ENCODE measurements at regions not wholly inside any gene's neighbourhood (a gene's known extent, or its start where the extent isn't known, plus 50 kb on each side); places are given as distances from the start of the nearest gene placed in this dataset.
"Not testable (repeated sequence)": the region's sequence is repeated elsewhere in the genome, so short reads cannot be mapped to it uniquely, and the experiment has no call there.

DNA sequence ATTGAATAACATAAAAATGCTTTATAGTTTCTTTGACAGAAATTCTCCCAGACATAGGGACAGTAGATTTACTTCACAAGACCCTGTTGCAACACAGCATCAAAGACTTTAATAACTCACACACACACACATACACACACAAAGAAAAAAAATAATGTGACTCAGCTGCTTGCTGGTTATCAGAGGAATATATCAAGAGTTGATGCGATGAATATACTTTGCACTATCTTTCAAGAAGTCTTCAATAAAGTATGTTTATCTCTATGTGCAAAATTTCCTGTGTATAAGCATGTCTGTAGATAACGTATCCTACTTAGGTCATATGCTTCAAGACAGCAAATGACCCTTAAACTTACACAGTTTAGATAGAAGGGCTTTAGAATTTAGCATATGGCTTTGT lies 243.1 kb downstream of the ARL4A start:
- Histone ChIP-seq H3K27me3 (replicated peaks in 1 of 2; ENCODE audit: control insufficient read depth in 2 of 2, insufficient read depth in 2 of 2, low read length in 1 of 2) (no peaks in the 10 kb centered on the region), H3K4me3 (no peak overlapping the region), H3K4me2 (ENCODE audit: control insufficient read depth, insufficient read depth) (no peak overlapping the region), H4K20me1 (ENCODE audit: control insufficient read depth, insufficient read depth) (no peaks in the 10 kb centered on the region), H3K36me3 (ENCODE audit: control insufficient read depth in 2 of 2, insufficient read depth in 2 of 2, low read length in 1 of 2) (no peaks in the 10 kb centered on the region), H3K79me2 (ENCODE audit: control insufficient read depth, insufficient read depth, low read length) (no peaks in the 10 kb centered on the region), H3K4me1 (ENCODE audit: control insufficient read depth, insufficient read depth, low read length) (no peaks in the 10 kb centered on the region), H3K27ac (ENCODE audit: control insufficient read depth, insufficient read depth) (no peak overlapping the region), H2AFZ (ENCODE audit: control insufficient read depth, low read depth, low read length) (no peak overlapping the region), H3K9ac (ENCODE audit: control insufficient read depth, insufficient read depth, low read length) (no peak overlapping the region), H3K9me3 (replicated peaks; ENCODE audit: control insufficient read depth, insufficient read depth, low read length) (no peaks in the 10 kb centered on the region)
- SMC1A ChIA-PET (ENCODE audit: uncharacterized antibody, unreplicated experiment), result no interaction called here
- POLR2A ChIA-PET, result no interaction called here
- no peak for FAIRE-seq
- WGBS (ENCODE audit: insufficient coverage, insufficient replicate concordance, low lambda C conversion rate, missing lambda C conversion rate), result 21% methylated on average over 2 of the region's 2 CpGs
- RAD21 ChIA-PET (ENCODE audit: unreplicated experiment), result no interaction called here
- in situ Hi-C loops (cut with MboI) (no loop called here), intact Hi-C loops (cut with micrococcal nuclease; ENCODE audit: unreplicated experiment) (no loop called here)
- BruUV-seq (replicated peaks), result no TSS peak
- no peak for DNase-seq (ENCODE audit: low read depth, low spot score)
- TF ChIP-seq TCF7 (IDR thresholded peaks at IDR 0.05; ENCODE audit: borderline replicate concordance) (no peak), NR2C2 (IDR thresholded peaks at IDR 0.05; ENCODE audit: borderline replicate concordance, control insufficient read depth, insufficient read length, low read depth) (no peak), POLR2AphosphoS2 (IDR thresholded peaks at IDR 0.05; ENCODE audit: low read depth, low read length) (no peak), STAT1 (conservative IDR thresholded peaks at IDR 0.05) (no peak), RAD21 (IDR thresholded peaks at IDR 0.05; ENCODE audit: insufficient read depth, low read depth, low read length) (no peak), SUZ12 (IDR thresholded peaks at IDR 0.05; ENCODE audit: unreplicated experiment) (no peak), ASH2L (IDR thresholded peaks at IDR 0.05; ENCODE audit: borderline replicate concordance, low read depth) (no peak), SPI1 (IDR thresholded peaks at IDR 0.05; ENCODE audit: borderline replicate concordance, insufficient read depth, low read depth, low read length) (no peak), SIN3A (IDR thresholded peaks at IDR 0.05; ENCODE audit: low read depth, low read length) (no peak)
- TF ChIP-seq, protein P1, sequence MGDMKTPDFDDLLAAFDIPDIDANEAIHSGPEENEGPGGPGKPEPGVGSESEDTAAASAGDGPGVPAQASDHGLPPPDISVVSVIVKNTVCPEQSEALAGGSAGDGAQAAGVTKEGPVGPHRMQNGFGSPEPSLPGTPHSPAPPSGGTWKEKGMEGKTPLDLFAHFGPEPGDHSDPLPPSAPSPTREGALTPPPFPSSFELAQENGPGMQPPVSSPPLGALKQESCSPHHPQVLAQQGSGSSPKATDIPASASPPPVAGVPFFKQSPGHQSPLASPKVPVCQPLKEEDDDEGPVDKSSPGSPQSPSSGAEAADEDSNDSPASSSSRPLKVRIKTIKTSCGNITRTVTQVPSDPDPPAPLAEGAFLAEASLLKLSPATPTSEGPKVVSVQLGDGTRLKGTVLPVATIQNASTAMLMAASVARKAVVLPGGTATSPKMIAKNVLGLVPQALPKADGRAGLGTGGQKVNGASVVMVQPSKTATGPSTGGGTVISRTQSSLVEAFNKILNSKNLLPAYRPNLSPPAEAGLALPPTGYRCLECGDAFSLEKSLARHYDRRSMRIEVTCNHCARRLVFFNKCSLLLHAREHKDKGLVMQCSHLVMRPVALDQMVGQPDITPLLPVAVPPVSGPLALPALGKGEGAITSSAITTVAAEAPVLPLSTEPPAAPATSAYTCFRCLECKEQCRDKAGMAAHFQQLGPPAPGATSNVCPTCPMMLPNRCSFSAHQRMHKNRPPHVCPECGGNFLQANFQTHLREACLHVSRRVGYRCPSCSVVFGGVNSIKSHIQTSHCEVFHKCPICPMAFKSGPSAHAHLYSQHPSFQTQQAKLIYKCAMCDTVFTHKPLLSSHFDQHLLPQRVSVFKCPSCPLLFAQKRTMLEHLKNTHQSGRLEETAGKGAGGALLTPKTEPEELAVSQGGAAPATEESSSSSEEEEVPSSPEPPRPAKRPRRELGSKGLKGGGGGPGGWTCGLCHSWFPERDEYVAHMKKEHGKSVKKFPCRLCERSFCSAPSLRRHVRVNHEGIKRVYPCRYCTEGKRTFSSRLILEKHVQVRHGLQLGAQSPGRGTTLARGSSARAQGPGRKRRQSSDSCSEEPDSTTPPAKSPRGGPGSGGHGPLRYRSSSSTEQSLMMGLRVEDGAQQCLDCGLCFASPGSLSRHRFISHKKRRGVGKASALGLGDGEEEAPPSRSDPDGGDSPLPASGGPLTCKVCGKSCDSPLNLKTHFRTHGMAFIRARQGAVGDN (IDR thresholded peaks at IDR 0.05), result no peak
- ATAC-seq, result no peak
- CTCF ChIA-PET, result no interaction called here

DNA sequence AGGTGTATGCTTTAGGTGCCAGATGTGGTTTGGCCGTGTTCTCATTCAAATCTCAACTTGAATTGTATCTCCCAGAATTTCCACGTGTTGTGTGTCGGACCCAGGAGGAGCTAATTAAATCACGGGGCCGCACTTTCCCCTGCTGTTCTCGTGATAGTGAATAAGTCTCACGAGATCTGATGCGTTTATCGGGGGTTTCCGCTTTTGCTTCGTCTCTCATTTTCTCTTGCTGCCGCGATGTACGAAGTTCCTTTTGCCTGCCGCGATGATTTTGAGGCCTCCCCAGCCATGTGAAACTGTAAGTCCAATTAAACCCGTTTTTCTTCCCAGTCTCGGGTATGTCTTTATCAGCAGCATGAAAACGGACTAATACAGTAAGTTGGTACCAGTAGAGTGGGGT lies 244.0 kb downstream of the ARL4A start:
- intact Hi-C loops (cut with micrococcal nuclease; ENCODE audit: unreplicated experiment); SMC1A ChIA-PET (ENCODE audit: uncharacterized antibody, unreplicated experiment); H3K9ac ChIP-seq (ENCODE audit: control insufficient read depth, insufficient read depth, low read length); H3K79me2 ChIP-seq (ENCODE audit: control insufficient read depth, insufficient read depth, low read length); ATAC-seq; in situ Hi-C loops (cut with MboI); H3K9me3 ChIP-seq (replicated peaks; ENCODE audit: control insufficient read depth, insufficient read depth, low read length); H3K4me3 ChIP-seq; H2AFZ ChIP-seq (ENCODE audit: control insufficient read depth, low read depth, low read length); H3K36me3 ChIP-seq (ENCODE audit: control insufficient read depth in 2 of 2, insufficient read depth in 2 of 2, low read length in 1 of 2); POLR2A ChIA-PET; H3K27ac ChIP-seq (ENCODE audit: control insufficient read depth, insufficient read depth); H3K4me1 ChIP-seq (ENCODE audit: control insufficient read depth, insufficient read depth, low read length); BruUV-seq (replicated peaks); H3K4me2 ChIP-seq (ENCODE audit: control insufficient read depth, insufficient read depth); FAIRE-seq; DNase-seq (ENCODE audit: low read depth, low spot score); H4K20me1 ChIP-seq (ENCODE audit: control insufficient read depth, insufficient read depth); H3K27me3 ChIP-seq (replicated peaks in 1 of 2; ENCODE audit: control insufficient read depth in 2 of 2, insufficient read depth in 2 of 2, low read length in 1 of 2): not testable (repeated sequence)
- CTCF ChIA-PET, result interaction anchor here (0.7 kb wide), 1 partner anchor 16 kb away, joined by 3 read pairs; no protein-coding TSS in a partner anchor
- WGBS (ENCODE audit: insufficient coverage, insufficient replicate concordance, low lambda C conversion rate, missing lambda C conversion rate), result 64% methylated on average over 19 of the region's 19 CpGs
- RAD21 ChIA-PET (ENCODE audit: unreplicated experiment), result interaction anchor here (0.7 kb wide), 1 partner anchor 47 kb away, joined by 3 read pairs; no protein-coding TSS in a partner anchor

All from GM12878 (cell line).